HepG2 (cell line): ENCODE measurements at regions not wholly inside any gene's neighbourhood (a gene's known extent, or its start where the extent isn't known, plus 50 kb on each side); places are given as distances from the start of the nearest gene placed in this dataset.

Experiments
- HNRNPL ChIP-seq: fragments of 200-400 bp; formaldehyde crosslinking; IDR thresholded peaks from 2 replicates; pipeline ENCODE4 v1.6.1; 2017; ENCODE audit warnings: mild to moderate bottlenecking, low read depth, low read length
- KAT2B ChIP-seq: fragments of 150-350 bp; IDR thresholded peaks from 2 replicates; pipeline ENCODE4 v1.6.1; 2014; ENCODE audit warnings: low read depth, low read length, borderline replicate concordance
- PBX3 ChIP-seq: sonication (generic); formaldehyde crosslinking; IDR thresholded peaks from 2 replicates; pipeline ENCODE4 v1.8.1; 2023; ENCODE audit warnings: missing genetic modification reagents, inconsistent platforms, borderline replicate concordance
- PHF5A ChIP-seq: IDR thresholded peaks from one replicate; pipeline ENCODE4 v1.6.1; 2018; ENCODE audit warnings: low read depth, missing genetic modification reagents; ENCODE audit not compliant: unreplicated experiment
- RAD21 ChIP-seq: fragments of 450-650 bp; formaldehyde crosslinking; IDR thresholded peaks from 2 replicates; pipeline ENCODE4 v1.5.0; 2020; ENCODE audit warnings: mild to moderate bottlenecking
- TAF1 ChIP-seq: sonication (generic); formaldehyde crosslinking; IDR thresholded peaks from 2 replicates; pipeline ENCODE4 v1.4.0; 2020; ENCODE audit warnings: missing genetic modification reagents
- TBP ChIP-seq: sonication (generic); formaldehyde crosslinking; IDR thresholded peaks from 2 replicates; pipeline ENCODE4 v1.5.0; 2020; ENCODE audit warnings: missing genetic modification reagents
- THAP11 ChIP-seq: IDR thresholded peaks from 2 replicates; pipeline ENCODE4 v1.6.1; 2016; ENCODE audit warnings: missing biosample characterization, missing genetic modification reagents
- ZNF333 ChIP-seq: sonication (generic); formaldehyde crosslinking; IDR thresholded peaks from 2 replicates; pipeline ENCODE4 v1.4.0; 2020; ENCODE audit warnings: mild to moderate bottlenecking, missing genetic modification reagents, borderline replicate concordance
- TF ChIP-seq, protein P1 (sequence below): sonication (generic); formaldehyde crosslinking; IDR thresholded peaks from 2 replicates; pipeline ENCODE4 v1.5.0; 2020; ENCODE audit warnings: mild to moderate bottlenecking, missing genetic modification reagents, moderate library complexity
- TF ChIP-seq, protein P2 (sequence below): sonication (generic); formaldehyde crosslinking; IDR thresholded peaks from 2 replicates; pipeline ENCODE4 v1.5.1; 2020; ENCODE audit warnings: mild to moderate bottlenecking, missing genetic modification reagents, moderate library complexity

- TF ChIP-seq THAP11 (CRISPR knock-in tag): no peak
- TF ChIP-seq, protein P1, sequence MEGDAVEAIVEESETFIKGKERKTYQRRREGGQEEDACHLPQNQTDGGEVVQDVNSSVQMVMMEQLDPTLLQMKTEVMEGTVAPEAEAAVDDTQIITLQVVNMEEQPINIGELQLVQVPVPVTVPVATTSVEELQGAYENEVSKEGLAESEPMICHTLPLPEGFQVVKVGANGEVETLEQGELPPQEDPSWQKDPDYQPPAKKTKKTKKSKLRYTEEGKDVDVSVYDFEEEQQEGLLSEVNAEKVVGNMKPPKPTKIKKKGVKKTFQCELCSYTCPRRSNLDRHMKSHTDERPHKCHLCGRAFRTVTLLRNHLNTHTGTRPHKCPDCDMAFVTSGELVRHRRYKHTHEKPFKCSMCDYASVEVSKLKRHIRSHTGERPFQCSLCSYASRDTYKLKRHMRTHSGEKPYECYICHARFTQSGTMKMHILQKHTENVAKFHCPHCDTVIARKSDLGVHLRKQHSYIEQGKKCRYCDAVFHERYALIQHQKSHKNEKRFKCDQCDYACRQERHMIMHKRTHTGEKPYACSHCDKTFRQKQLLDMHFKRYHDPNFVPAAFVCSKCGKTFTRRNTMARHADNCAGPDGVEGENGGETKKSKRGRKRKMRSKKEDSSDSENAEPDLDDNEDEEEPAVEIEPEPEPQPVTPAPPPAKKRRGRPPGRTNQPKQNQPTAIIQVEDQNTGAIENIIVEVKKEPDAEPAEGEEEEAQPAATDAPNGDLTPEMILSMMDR (CRISPR knock-in tag): no peak
- no peak for TF ChIP-seq RAD21 (CRISPR knock-in tag)
- TF ChIP-seq KAT2B: no peak
- no peak for TF ChIP-seq ZNF333 (CRISPR knock-in tag)
- TF ChIP-seq PBX3: no peak
- TF ChIP-seq PHF5A (CRISPR knock-in tag): no peak
- TF ChIP-seq, protein P2, sequence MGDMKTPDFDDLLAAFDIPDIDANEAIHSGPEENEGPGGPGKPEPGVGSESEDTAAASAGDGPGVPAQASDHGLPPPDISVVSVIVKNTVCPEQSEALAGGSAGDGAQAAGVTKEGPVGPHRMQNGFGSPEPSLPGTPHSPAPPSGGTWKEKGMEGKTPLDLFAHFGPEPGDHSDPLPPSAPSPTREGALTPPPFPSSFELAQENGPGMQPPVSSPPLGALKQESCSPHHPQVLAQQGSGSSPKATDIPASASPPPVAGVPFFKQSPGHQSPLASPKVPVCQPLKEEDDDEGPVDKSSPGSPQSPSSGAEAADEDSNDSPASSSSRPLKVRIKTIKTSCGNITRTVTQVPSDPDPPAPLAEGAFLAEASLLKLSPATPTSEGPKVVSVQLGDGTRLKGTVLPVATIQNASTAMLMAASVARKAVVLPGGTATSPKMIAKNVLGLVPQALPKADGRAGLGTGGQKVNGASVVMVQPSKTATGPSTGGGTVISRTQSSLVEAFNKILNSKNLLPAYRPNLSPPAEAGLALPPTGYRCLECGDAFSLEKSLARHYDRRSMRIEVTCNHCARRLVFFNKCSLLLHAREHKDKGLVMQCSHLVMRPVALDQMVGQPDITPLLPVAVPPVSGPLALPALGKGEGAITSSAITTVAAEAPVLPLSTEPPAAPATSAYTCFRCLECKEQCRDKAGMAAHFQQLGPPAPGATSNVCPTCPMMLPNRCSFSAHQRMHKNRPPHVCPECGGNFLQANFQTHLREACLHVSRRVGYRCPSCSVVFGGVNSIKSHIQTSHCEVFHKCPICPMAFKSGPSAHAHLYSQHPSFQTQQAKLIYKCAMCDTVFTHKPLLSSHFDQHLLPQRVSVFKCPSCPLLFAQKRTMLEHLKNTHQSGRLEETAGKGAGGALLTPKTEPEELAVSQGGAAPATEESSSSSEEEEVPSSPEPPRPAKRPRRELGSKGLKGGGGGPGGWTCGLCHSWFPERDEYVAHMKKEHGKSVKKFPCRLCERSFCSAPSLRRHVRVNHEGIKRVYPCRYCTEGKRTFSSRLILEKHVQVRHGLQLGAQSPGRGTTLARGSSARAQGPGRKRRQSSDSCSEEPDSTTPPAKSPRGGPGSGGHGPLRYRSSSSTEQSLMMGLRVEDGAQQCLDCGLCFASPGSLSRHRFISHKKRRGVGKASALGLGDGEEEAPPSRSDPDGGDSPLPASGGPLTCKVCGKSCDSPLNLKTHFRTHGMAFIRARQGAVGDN (CRISPR knock-in tag): no peak
- no peak for TF ChIP-seq TAF1 (CRISPR knock-in tag)
- TF ChIP-seq TBP (CRISPR knock-in tag): no peak
- TF ChIP-seq HNRNPL: no peak
Observed at GRCh38 chr10:130472236-130472635, 336.0 kb downstream of the GLRX3 start.
